KOPT-K1 (cell line): ENCODE measurements at regions not wholly inside any gene's neighbourhood (a gene's known extent, or its start where the extent isn't known, plus 50 kb on each side); places are given as distances from the start of the nearest gene placed in this dataset.
A peak's percentile ranks its signal among the peaks of the same experiment; 100 is the strongest.

Experiments used
- H3K27ac ChIP-seq: fragments of 200-600 bp; sonication (generic); 2 replicates; pipeline ENCODE4 v1.5.1; 2016; ENCODE audit warnings: antibody characterized with exemption, mild to moderate bottlenecking, low read depth, low read length; ENCODE audit not compliant: poor library complexity, severe bottlenecking
- H3K36me3 ChIP-seq: fragments of 200-600 bp; sonication (generic); 2 replicates; pipeline ENCODE4 v1.5.1; 2017; ENCODE audit warnings: antibody characterized with exemption, mild to moderate bottlenecking, low read length, moderate library complexity; ENCODE audit not compliant: insufficient read depth
- H3K9me3 ChIP-seq: fragments of 200-600 bp; sonication (generic); 2 replicates; pipeline ENCODE4 v1.5.1; 2017; ENCODE audit warnings: antibody characterized with exemption, low read length, mild to moderate bottlenecking; ENCODE audit not compliant: insufficient read depth, poor library complexity, severe bottlenecking

DNA sequence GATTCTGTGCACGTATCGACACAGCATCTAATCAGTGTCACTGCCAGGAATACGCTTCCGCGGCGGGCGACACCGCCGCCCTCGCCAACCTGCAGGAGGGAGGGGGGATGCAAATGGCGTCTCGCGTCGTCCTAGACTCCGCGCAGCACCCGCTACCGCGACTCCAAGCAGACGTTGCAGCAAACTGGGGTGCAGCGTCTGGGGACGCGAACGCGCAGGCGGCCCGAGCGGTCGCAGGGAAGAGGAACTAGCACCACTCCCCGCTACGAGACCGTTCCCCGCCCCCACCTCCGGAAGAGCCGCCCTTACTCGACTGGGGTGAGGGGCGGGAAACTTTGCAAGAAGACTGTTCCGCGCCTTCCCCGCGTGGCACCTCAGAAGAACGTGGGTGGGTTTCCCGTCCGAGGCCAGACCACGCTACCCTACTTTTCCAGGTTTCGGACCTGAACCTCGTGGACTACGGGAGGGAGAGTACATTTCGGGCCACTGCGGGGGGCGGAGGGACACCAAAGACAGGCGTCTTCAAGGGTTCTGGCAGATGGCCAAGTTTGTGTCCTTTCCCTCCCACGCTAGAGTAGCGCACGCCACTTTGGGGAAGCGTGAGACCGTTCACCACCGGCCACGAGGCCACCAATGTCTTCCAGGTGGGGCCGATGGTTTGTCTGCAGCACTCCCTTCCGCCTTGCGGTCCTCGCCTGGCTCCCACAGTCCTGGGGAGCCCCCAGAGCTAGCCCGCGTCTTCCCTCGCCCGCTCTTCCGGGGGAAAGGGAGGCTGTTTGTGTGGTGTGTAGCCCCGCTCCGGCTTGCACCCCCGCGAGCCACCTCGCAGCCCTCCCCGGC, 78.0 kb upstream of the BCOR start:
- peak overlapping the region; percentile 89 for H3K27ac ChIP-seq
- H3K9me3 ChIP-seq = no peaks in the 10 kb centered on the region
- H3K36me3 ChIP-seq = no peaks in the 10 kb centered on the region

DNA sequence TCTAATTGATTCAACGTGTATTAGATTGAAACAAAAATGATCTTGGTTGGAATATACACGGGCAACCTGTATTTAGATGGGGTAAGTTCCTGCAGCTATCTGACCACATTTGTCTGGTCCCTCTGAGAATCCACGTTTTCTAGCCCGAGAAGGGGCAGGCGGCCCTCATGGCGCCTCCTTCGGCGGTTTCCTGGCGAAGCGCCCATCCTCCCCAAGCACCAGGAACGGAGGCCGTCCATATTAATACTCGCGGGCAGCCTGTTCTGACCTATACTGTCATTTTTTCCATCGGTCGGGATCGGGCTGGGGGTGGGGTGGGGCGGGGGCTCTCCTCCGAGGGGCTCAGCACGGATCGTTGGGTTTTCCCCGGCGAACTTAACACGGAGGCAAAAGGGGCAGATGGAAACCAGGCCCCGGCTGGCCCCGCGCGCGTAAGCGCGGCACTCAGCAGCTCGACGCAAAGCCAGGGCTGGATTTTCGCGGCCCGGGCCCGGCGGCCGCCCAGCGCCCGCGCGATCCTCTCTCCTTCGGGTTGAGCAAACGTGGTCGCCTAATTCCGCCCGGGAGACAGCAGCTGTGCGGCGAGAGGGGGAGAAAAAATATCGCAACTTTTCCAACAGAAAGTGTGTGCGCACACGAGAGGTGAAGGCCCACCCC, 77.2 kb upstream of the BCOR start:
- H3K9me3 ChIP-seq = no peaks in the 10 kb centered on the region
- peak overlapping the region; percentile 89 for H3K27ac ChIP-seq
- H3K36me3 ChIP-seq = no peaks in the 10 kb centered on the region

DNA sequence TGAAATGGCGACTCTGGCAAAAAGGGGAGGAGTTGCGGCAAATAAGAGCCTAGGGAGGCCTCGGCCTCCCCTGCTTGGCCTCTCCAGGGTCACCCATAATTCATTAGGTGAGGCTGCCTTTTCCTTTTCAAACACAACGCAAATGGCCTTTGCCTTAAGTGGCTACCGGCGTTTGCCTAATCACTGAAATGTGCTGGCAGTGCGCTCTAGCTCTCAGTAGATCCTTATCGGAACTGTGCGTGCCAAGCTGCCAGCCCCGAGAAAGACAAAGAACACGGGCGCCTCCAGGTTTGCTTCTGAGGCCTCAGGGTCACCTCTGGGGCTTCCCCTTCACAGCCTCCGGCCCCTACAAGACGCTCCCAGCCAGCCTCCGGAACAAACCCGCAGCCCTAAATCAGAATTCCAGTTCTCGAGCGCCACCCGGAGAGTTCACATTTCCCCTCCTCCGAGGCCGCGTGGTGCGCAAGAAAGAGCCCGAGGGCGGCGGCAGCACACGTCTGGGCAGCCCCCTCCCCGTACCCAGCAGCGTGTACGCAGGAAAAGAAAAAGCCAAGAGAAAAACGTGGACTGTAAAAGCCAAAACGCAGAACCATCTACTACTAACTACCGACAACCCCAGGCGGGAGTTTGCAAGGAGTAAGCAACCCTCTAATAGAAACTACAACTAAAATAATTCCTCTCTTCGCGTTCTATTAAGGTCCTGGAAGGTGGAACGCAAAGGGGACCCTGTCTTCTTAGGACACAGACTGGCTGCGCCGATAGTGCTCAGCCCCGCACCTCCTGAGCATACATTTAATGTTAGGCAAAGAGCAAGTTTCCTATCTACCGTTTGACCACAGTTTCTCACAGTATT, 76.5 kb upstream of the BCOR start:
- Histone ChIP-seq H3K27ac (peak overlapping the region; percentile 89), H3K9me3 (no peaks in the 10 kb centered on the region), H3K36me3 (no peaks in the 10 kb centered on the region)

DNA sequence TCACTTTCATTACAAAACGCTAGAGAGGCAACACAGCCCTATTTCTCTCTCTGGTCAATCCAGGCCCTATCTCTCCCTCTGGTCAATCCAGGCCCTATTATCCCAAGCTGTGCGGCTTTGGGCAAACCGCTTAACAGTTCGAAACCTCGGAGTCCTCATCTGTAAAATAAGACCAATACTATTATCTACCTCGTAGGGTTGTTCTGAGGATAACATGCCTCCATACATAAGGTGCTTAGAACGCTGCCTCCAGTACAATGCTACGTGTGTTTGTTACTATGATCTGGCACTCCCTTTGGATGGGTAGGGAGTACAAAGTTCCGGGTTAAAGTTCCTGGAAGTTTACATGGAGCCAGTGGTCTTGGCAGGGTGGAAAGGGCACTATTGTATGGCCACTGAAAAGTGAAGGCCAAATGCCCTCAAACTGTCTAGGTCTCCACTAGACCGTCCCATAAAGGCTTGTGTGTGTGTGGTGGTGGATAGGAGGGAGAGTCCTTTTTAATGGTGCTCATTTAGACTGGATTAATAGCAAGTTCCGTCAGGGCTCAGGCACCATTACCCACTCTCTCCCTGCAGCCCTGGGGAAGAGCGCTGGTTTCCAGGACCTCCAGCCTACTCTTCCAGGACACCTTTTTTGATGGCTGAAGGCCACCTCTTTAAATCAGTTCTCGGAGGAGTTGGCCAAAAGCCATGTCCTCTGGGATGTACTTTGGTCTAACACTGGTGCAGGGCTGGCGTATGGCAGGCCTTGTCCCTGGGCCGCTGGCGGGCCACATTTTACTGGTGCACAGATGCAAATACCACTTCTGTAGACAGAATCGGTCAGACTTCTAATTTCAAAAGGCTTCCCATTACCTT, 75.6 kb upstream of the BCOR start:
- no peaks in the 10 kb centered on the region for H3K36me3 ChIP-seq
- H3K27ac ChIP-seq = peak overlapping the region; percentile 89
- H3K9me3 ChIP-seq = no peaks in the 10 kb centered on the region

DNA sequence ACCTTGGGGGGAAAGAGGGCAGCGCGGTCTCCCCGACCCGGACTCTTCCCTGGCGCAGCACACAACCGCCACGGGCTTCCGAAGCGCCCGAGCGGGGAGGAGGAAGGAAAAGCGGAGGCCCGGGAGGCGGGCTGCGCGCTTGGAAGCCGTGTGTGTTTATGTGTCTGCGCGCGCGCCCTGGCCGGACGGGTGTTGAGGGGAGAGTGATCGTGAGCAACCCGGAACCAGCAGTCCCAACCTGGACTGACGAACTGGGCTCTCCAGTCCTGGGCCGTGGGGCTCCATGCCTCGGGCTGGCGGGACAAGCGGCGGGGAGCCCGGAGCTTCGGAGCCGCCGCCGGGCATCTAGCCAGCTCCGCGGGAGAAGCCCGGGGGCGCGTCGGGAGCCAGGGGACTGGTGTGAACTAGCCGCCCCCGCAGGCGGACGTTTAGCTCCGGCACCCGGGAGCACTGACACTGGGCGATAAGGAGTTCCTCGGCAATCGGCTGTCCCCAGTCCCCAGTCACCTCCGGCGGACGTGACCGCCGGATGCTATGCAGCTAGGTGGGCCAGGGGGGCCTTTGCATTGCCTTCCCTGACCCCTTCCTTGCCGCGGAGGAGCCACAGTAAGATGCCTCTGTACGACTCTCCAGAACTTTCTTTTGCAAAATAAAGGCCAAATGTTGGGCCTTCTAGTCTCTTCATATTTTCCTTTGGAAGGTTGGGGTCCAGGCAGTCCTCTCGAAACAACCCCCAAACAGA, 74.8 kb upstream of the BCOR start:
- Histone ChIP-seq H3K27ac (peak overlapping the region; percentile 89), H3K36me3 (no peaks in the 10 kb centered on the region), H3K9me3 (no peaks in the 10 kb centered on the region)

DNA sequence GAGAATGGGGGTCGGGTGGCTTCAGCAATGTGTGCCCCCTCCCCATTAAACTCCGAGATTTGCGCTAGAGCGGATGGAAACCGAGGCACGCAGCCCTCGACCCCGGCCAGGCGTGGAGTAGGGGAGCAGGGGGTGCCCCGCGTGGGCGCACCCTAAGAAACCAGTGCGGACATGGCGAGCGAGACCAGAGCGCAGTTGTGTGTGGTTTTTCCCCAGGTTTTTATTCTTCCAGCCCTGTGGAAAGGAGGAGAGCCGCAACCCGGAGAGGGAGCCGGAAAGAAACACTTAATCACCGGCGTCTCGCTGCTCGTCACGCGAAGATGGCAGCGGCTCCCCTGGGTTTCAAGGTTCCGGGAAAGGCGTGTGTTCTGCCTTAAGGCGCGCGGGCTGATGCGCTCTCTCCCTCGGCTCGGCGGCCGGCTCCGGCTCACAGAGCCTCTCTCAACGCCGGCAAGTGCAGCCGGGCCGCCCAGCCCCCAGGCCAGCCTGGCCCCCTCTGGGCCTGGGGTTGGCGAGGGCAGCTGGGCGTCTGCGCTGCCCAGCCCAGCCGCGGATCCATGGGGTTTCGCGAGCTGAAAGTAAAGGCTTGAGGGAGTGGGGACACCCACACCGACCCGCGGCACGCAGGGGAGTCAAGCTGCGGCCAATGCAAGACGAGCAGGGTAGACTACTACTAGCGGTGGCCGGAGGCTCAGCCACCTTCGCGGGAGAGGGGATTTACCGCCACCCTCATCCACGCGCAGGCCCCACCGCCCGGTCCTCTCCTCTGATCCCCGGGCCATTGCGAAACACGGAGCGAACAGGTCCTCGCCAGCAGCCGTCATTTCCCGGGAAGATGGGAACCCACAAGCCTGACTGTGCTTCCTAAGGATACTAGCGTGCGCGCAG, 74.0 kb upstream of the BCOR start:
- no peak overlapping the region for H3K27ac ChIP-seq
- no peaks in the 10 kb centered on the region for H3K36me3 ChIP-seq
- H3K9me3 ChIP-seq = no peaks in the 10 kb centered on the region

DNA sequence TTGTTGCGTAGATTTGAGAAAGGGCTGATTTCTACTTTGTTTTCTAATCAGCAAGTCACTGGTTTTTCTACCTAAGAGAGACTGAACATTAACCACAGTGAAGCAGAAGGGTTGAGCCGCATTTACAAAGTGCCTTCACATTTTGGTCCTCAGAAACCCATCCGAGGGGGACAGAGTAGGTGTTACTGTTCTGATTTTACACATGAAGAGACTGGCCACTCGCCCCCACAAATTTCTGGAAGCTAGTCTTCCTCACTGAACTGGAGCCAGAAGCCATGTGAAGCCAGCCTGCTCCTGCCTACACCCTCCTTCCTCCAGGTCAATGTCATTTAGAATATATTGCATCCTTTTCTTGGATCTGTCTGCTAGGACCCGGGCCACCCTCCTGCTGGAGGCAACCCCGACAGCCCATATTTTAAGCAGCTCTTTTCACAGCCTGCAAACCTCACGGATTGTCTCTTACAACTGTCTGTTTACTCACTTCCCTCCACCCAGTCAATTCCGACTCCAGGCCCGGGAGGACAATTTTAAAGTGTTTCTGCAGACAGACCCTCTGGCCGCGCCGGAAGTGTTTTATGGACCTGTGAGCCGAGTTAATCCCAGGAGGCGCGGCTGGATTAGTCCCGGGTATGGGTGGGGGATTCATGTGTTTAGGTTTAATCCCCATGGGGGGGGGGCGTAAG, 73.2 kb upstream of the BCOR start:
- Histone ChIP-seq H3K27ac (peak overlapping the region; percentile 90), H3K36me3 (no peaks in the 10 kb centered on the region), H3K9me3 (no peaks in the 10 kb centered on the region)

DNA sequence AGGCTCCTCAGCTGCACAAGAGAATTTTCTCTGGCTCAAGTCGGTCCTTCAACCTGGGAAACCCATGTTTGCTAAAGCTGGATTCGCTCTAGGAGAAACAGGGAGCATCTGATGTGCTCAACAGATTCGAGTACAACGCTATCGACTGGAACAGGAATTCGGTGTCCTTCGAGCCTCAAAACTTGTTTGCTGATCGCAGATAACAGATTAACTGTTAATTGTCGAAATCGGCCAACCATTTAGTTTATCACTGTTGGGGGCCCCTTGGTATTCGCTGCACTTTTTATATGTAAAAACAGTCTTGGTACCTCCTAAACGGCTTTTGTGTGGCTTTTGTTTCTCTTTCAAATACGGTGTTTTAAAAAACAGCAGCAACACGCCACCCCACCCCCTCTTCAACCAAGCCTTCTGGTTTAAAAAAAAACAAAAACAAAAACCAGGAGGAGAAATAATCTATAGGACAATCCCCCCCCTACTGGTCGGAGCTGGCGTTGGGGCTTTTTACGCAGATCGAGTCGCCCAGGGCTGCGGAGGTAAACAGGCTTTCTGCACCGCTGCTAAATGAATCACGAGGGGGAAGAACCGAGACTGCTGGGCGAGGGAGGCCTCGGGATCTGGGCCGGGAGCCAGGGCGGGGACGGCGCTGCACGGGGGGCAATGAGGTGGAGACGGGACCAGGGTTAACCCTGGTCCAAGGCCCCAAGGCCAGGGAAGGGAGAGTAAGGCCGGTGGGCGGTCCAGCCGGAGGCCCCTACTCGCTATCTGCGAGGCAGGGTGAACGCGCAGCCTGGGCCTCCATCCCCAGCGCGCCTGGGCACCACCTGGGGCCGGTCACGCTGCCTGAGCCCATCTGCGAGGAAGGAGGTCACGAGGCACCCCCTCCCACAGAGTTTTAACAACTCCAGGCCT, 71.7 kb upstream of the BCOR start:
- Histone ChIP-seq H3K36me3 (no peaks in the 10 kb centered on the region), H3K9me3 (no peaks in the 10 kb centered on the region), H3K27ac (peak overlapping the region; percentile 90)

DNA sequence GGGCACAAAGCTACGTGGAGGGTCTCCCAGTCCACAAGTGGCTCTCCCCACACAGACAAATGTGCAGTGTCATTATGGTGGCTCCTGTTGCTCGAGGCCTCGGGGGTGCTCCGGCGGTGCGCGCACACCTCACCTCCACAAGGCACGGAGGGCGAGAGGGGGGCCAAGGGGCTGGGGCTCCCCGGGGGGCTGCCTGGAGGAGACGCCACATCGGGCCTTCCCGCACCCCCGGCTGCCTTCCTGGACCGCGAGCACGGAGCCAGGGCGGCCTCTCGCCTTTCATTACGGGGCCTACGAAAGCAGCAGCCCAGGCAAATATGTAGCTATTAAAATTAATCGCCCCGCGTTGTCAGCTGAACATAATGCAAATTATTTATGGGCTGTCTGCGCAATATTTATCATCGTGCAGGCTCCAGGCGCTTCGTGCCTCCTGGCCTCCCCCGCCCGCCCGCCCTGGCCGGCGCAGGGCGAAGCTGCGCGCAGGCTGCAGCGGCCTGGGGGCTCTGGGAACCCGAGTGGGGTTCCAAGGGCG, 70.8 kb upstream of the BCOR start:
- peak overlapping the region; percentile 90 for H3K27ac ChIP-seq
- H3K36me3 ChIP-seq = no peaks in the 10 kb centered on the region
- H3K9me3 ChIP-seq = no peaks in the 10 kb centered on the region

DNA sequence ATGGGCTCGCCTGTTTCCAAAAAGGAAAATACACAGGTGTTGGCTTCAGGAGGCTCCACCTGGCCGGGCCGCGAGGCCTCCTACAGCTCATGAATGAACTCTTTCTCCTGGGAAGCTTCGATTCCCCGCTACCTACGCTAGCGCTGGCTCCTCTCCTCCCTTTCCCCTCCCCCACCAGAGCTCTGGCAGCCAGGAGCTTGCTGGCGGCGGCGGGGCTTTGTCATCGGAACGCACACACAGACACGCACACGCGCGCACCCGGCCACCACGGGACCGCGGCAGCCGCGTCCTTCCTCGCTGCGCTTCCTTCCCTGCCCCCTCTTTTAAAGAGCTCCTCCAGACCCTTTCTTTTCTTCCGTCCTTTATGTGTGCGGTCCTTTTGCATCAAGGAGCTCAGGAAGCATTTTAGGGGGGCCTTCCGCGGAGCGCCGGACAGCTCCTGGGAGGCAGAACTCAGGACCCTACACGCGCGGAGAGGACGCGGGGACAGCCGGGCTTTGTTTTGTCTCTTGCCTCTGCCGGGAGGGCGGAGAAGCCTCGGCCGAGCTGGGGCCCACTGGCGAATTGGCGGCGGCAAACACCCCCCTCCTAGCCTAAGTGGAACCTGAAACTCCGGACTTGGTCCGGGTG, 70.2 kb upstream of the BCOR start:
- Histone ChIP-seq H3K9me3 (no peaks in the 10 kb centered on the region), H3K36me3 (no peaks in the 10 kb centered on the region), H3K27ac (peak overlapping the region; percentile 90)

DNA sequence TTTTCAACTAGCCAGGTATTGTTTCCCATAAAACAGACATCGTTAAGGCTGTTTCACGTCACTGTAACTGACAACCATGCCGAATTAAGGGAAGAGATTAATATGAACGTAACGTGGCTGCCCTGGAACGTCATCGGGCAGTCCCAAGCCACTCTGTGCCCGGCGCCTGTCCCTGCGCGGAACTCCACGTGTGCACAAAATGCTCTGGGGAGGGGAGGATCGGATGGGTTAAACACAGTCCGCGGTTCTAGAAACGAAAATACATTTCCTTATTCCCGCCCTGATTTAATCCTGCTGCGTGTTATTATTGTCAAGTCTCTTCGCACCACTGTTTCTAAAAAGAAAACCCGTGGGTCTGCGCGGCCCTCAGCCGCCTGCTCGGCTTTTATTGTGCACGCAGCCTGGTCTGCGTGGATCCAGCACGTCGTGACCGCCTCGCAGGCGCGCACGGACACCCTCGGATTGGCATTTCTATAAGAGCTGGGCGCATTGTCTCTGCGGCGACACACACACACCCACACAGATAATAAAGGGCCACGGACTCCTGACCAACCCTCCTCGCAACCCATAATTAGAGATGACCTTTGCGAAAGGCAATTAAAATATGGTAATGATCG, 69.6 kb upstream of the BCOR start:
- H3K36me3 ChIP-seq = no peaks in the 10 kb centered on the region
- H3K9me3 ChIP-seq = no peaks in the 10 kb centered on the region
- peak overlapping the region; percentile 90 for H3K27ac ChIP-seq
